ENCODE measurements at regions not wholly inside any gene's neighbourhood (a gene's known extent, or its start where the extent isn't known, plus 50 kb on each side); places are given as distances from the start of the nearest gene placed in this dataset.

- Histone ChIP-seq H3K27ac (ENCODE audit: low read depth in 1 of 2, low read length in 2 of 2) (no peak overlapping the region), H3K4me3 (ENCODE audit: low read length in 2 of 2) (no peak overlapping the region), H3K9me3 (ENCODE audit: control insufficient read depth, low read length) (no peaks in the 10 kb centered on the region), H3K4me1 (ENCODE audit: control insufficient read depth in 1 of 2, insufficient read depth in 2 of 2, low read length in 2 of 2) (no peaks in the 10 kb centered on the region), H3K27me3 (ENCODE audit: control insufficient read depth in 1 of 2, insufficient read depth in 2 of 2, low read length in 1 of 2) (no peaks in the 10 kb centered on the region), H3K36me3 (ENCODE audit: control insufficient read depth in 1 of 2, insufficient read depth in 2 of 2, low read length in 1 of 2) (no peaks in the 10 kb centered on the region)
- intact Hi-C loops (cut with DNase I): no loop called here
- WGBS, 2 donors: 36 to 55% methylated on average over 2 of the region's 2 CpGs
- DNase-seq (no peak), ATAC-seq (ENCODE audit: low FRiP score) (no peak)
Measured at GRCh38 chr2:17263570-17263968, 254.7 kb downstream of the RAD51AP2 start.

- ATAC-seq (ENCODE audit: low FRiP score): no peak
- 85 to 91% methylated on average over 2 of the region's 2 CpGs for WGBS, 2 donors
- H3K9me3 ChIP-seq (ENCODE audit: control insufficient read depth, low read length): no peaks in the 10 kb centered on the region
- intact Hi-C loops (cut with DNase I): no loop called here
- H3K27me3 ChIP-seq (ENCODE audit: control insufficient read depth in 1 of 2, insufficient read depth in 2 of 2, low read length in 1 of 2): no peaks in the 10 kb centered on the region
- H3K4me3 ChIP-seq (ENCODE audit: low read length in 2 of 2): no peak overlapping the region
- no peak overlapping the region for H3K27ac ChIP-seq (ENCODE audit: low read depth in 1 of 2, low read length in 2 of 2)
- DNase-seq: no peak
- no peaks in the 10 kb centered on the region for H3K36me3 ChIP-seq (ENCODE audit: control insufficient read depth in 1 of 2, insufficient read depth in 2 of 2, low read length in 1 of 2)
- H3K4me1 ChIP-seq (ENCODE audit: control insufficient read depth in 1 of 2, insufficient read depth in 2 of 2, low read length in 2 of 2): no peaks in the 10 kb centered on the region
Measured at GRCh38 chr2:17262854-17263569, 255.2 kb downstream of the RAD51AP2 start.

- no peak overlapping the region for H3K4me3 ChIP-seq (ENCODE audit: low read length in 2 of 2)
- H3K4me1 ChIP-seq (ENCODE audit: control insufficient read depth in 1 of 2, insufficient read depth in 2 of 2, low read length in 2 of 2): no peaks in the 10 kb centered on the region
- H3K27ac ChIP-seq (ENCODE audit: low read depth in 1 of 2, low read length in 2 of 2): no peak overlapping the region
- intact Hi-C loops (cut with DNase I): no loop called here
- 82 to 85% methylated on average over 4 of the region's 4 CpGs for WGBS, 2 donors
- H3K27me3 ChIP-seq (ENCODE audit: control insufficient read depth in 1 of 2, insufficient read depth in 2 of 2, low read length in 1 of 2): peaks cover 0 to 3% of the 10 kb centered on the region in 2 donors
- no peak for ATAC-seq (ENCODE audit: low FRiP score)
- H3K9me3 ChIP-seq (ENCODE audit: control insufficient read depth, low read length): peaks cover 2% of the 10 kb centered on the region
- no peaks in the 10 kb centered on the region for H3K36me3 ChIP-seq (ENCODE audit: control insufficient read depth in 1 of 2, insufficient read depth in 2 of 2, low read length in 1 of 2)
- DNase-seq: no peak
Measured at GRCh38 chr2:17259613-17260012, 258.6 kb downstream of the RAD51AP2 start.

- intact Hi-C loops (cut with DNase I): no loop called here
- H3K36me3 ChIP-seq (ENCODE audit: control insufficient read depth in 1 of 2, insufficient read depth in 2 of 2, low read length in 1 of 2): no peaks in the 10 kb centered on the region
- H3K9me3 ChIP-seq (ENCODE audit: control insufficient read depth, low read length): peaks cover 2% of the 10 kb centered on the region
- ATAC-seq (ENCODE audit: low FRiP score): no peak
- H3K4me1 ChIP-seq (ENCODE audit: control insufficient read depth in 1 of 2, insufficient read depth in 2 of 2, low read length in 2 of 2): no peaks in the 10 kb centered on the region
- 36 to 72% methylated on average over 2 of the region's 2 CpGs for WGBS, 2 donors
- H3K27ac ChIP-seq (ENCODE audit: low read depth in 1 of 2, low read length in 2 of 2): no peak overlapping the region
- DNase-seq: no peak
- H3K4me3 ChIP-seq (ENCODE audit: low read length in 2 of 2): no peak overlapping the region
- peaks cover 0 to 3% of the 10 kb centered on the region in 2 donors for H3K27me3 ChIP-seq (ENCODE audit: control insufficient read depth in 1 of 2, insufficient read depth in 2 of 2, low read length in 1 of 2)
Measured at GRCh38 chr2:17258861-17259260, 259.4 kb downstream of the RAD51AP2 start.

GRCh38 chr2:17257189-17257909 lies 260.9 kb downstream of the RAD51AP2 start:
- intact Hi-C loops (cut with DNase I): no loop called here
- WGBS, 2 donors: 41 to 46% methylated on average over 4 of the region's 4 CpGs
- DNase-seq (no peak), ATAC-seq (ENCODE audit: low FRiP score) (no peak)
- Histone ChIP-seq H3K27ac (ENCODE audit: low read depth in 1 of 2, low read length in 2 of 2) (no peak overlapping the region), H3K9me3 (ENCODE audit: control insufficient read depth, low read length) (peaks cover 2% of the 10 kb centered on the region), H3K27me3 (ENCODE audit: control insufficient read depth in 1 of 2, insufficient read depth in 2 of 2, low read length in 1 of 2) (peaks cover 0 to 3% of the 10 kb centered on the region in 2 donors), H3K4me1 (ENCODE audit: control insufficient read depth in 1 of 2, insufficient read depth in 2 of 2, low read length in 2 of 2) (no peaks in the 10 kb centered on the region), H3K36me3 (ENCODE audit: control insufficient read depth in 1 of 2, insufficient read depth in 2 of 2, low read length in 1 of 2) (no peaks in the 10 kb centered on the region), H3K4me3 (ENCODE audit: low read length in 2 of 2) (no peak overlapping the region)

- no peak for DNase-seq
- H3K4me1 ChIP-seq (ENCODE audit: control insufficient read depth in 1 of 2, insufficient read depth in 2 of 2, low read length in 2 of 2): no peaks in the 10 kb centered on the region
- H3K27ac ChIP-seq (ENCODE audit: low read depth in 1 of 2, low read length in 2 of 2): no peak overlapping the region
- H3K36me3 ChIP-seq (ENCODE audit: control insufficient read depth in 1 of 2, insufficient read depth in 2 of 2, low read length in 1 of 2): no peaks in the 10 kb centered on the region
- no peak for ATAC-seq (ENCODE audit: low FRiP score)
- WGBS, 2 donors: 88 to 94% methylated on average over 2 of the region's 2 CpGs
- H3K4me3 ChIP-seq (ENCODE audit: low read length in 2 of 2): no peak overlapping the region
- peaks cover 2% of the 10 kb centered on the region for H3K9me3 ChIP-seq (ENCODE audit: control insufficient read depth, low read length)
- peaks cover 0 to 3% of the 10 kb centered on the region in 2 donors for H3K27me3 ChIP-seq (ENCODE audit: control insufficient read depth in 1 of 2, insufficient read depth in 2 of 2, low read length in 1 of 2)
- intact Hi-C loops (cut with DNase I): no loop called here
Measured at GRCh38 chr2:17255071-17255470, 263.2 kb downstream of the RAD51AP2 start.

GRCh38 chr2:17254421-17254820 lies 263.8 kb downstream of the RAD51AP2 start:
- Histone ChIP-seq H3K9me3 (ENCODE audit: control insufficient read depth, low read length) (peaks cover 2% of the 10 kb centered on the region), H3K4me3 (ENCODE audit: low read length in 2 of 2) (no peak overlapping the region), H3K27me3 (ENCODE audit: control insufficient read depth in 1 of 2, insufficient read depth in 2 of 2, low read length in 1 of 2) (peaks cover 0 to 3% of the 10 kb centered on the region in 2 donors), H3K4me1 (ENCODE audit: control insufficient read depth in 1 of 2, insufficient read depth in 2 of 2, low read length in 2 of 2) (no peaks in the 10 kb centered on the region), H3K27ac (ENCODE audit: low read depth in 1 of 2, low read length in 2 of 2) (no peak overlapping the region), H3K36me3 (ENCODE audit: control insufficient read depth in 1 of 2, insufficient read depth in 2 of 2, low read length in 1 of 2) (no peaks in the 10 kb centered on the region)
- intact Hi-C loops (cut with DNase I): no loop called here
- 79 to 89% methylated on average over 2 of the region's 2 CpGs for WGBS, 2 donors
- no peak for ATAC-seq (ENCODE audit: low FRiP score)
- no peak for DNase-seq

- Histone ChIP-seq H3K9me3 (ENCODE audit: control insufficient read depth, low read length) (peaks cover 2% of the 10 kb centered on the region), H3K4me1 (ENCODE audit: control insufficient read depth in 1 of 2, insufficient read depth in 2 of 2, low read length in 2 of 2) (no peaks in the 10 kb centered on the region), H3K27ac (ENCODE audit: low read depth in 1 of 2, low read length in 2 of 2) (no peak overlapping the region), H3K27me3 (ENCODE audit: control insufficient read depth in 1 of 2, insufficient read depth in 2 of 2, low read length in 1 of 2) (peaks cover 0 to 4% of the 10 kb centered on the region in 2 donors), H3K36me3 (ENCODE audit: control insufficient read depth in 1 of 2, insufficient read depth in 2 of 2, low read length in 1 of 2) (no peaks in the 10 kb centered on the region), H3K4me3 (ENCODE audit: low read length in 2 of 2) (no peak overlapping the region)
- intact Hi-C loops (cut with DNase I): no loop called here
- WGBS, 2 donors: 80 to 87% methylated on average over 4 of the region's 4 CpGs
- DNase-seq (no peak), ATAC-seq (ENCODE audit: low FRiP score) (no peak)
Measured at GRCh38 chr2:17252258-17252657, 266.0 kb downstream of the RAD51AP2 start.

- DNase-seq: no peak
- Histone ChIP-seq H3K9me3 (ENCODE audit: control insufficient read depth, low read length) (no peaks in the 10 kb centered on the region), H3K4me3 (ENCODE audit: low read length in 2 of 2) (no peak overlapping the region), H3K27ac (ENCODE audit: low read depth in 1 of 2, low read length in 2 of 2) (no peak overlapping the region), H3K36me3 (ENCODE audit: control insufficient read depth in 1 of 2, insufficient read depth in 2 of 2, low read length in 1 of 2) (no peaks in the 10 kb centered on the region), H3K4me1 (ENCODE audit: control insufficient read depth in 1 of 2, insufficient read depth in 2 of 2, low read length in 2 of 2) (no peaks in the 10 kb centered on the region), H3K27me3 (ENCODE audit: control insufficient read depth in 1 of 2, insufficient read depth in 2 of 2, low read length in 1 of 2) (peaks cover 0 to 1% of the 10 kb centered on the region in 2 donors)
- intact Hi-C loops (cut with DNase I): no loop called here
- WGBS, 2 donors: 68 to 72% methylated on average over 5 of the region's 5 CpGs
- no peak for ATAC-seq (ENCODE audit: low FRiP score)
Measured at GRCh38 chr2:17251171-17251570, 267.1 kb downstream of the RAD51AP2 start.

Data from aorta (tissue), 5 donors.